ENCODE measurements at regions not wholly inside any gene's neighbourhood (a gene's known extent, or its start where the extent isn't known, plus 50 kb on each side); places are given as distances from the start of the nearest gene placed in this dataset.

DNA sequence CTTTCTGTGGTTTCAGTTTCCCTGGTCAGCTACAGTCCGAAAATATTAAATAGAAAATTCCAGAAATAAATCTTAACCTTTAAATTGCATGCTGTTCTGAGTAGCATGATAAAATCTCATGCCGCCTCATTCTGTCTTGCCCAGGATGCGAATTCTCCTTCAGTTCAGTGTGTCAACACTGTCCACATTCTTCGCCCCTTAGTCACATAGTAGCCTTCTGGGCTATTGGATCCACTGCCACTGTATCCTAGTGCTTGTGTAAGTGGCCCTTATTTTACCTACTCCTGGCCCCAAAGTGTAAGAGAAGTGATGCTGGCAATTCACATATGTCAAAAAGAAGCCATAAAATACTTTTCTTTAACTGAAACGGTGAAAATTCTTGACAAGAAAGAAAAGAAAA is 129.6 kb downstream of the ZWINT start:
- TF ChIP-seq, protein P1, sequence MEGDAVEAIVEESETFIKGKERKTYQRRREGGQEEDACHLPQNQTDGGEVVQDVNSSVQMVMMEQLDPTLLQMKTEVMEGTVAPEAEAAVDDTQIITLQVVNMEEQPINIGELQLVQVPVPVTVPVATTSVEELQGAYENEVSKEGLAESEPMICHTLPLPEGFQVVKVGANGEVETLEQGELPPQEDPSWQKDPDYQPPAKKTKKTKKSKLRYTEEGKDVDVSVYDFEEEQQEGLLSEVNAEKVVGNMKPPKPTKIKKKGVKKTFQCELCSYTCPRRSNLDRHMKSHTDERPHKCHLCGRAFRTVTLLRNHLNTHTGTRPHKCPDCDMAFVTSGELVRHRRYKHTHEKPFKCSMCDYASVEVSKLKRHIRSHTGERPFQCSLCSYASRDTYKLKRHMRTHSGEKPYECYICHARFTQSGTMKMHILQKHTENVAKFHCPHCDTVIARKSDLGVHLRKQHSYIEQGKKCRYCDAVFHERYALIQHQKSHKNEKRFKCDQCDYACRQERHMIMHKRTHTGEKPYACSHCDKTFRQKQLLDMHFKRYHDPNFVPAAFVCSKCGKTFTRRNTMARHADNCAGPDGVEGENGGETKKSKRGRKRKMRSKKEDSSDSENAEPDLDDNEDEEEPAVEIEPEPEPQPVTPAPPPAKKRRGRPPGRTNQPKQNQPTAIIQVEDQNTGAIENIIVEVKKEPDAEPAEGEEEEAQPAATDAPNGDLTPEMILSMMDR (IDR thresholded peaks at IDR 0.05), result no peak
- no peak for TF ChIP-seq POLR2A (IDR thresholded peaks at IDR 0.05)

Measured in uterus (tissue), 2 donors.